HepG2 (cell line): ENCODE measurements at regions not wholly inside any gene's neighbourhood (a gene's known extent, or its start where the extent isn't known, plus 50 kb on each side); places are given as distances from the start of the nearest gene placed in this dataset.

ENCODE experiments used
- ATAC-seq: fragments of 200-7000 bp; cut with Tn5 transposase; 3 replicates; pipeline ENCODE4 v1.9.1; 2020; ENCODE audit warnings: mild to moderate bottlenecking, moderate library complexity
- BruUV-seq: library from RNA; stranded (reverse); fragments of 400-500 nt; replicated peaks from 2 replicates; lab custom pipeline; 2021; lab: Mats Ljungman, UMichigan
- CTCF ChIA-PET: fragments of 300-600 bp; formaldehyde crosslinking; extraction: SDS; loops from one replicate; lab custom pipeline; 2021; ENCODE audit warnings: low total read pairs, inconsistent platforms, low intra/inter-chr PET ratio; lab: Yijun Ruan, JAX
- POLR2A ChIA-PET: fragments of 350-600 bp; sonication (Branson Sonifier 250); formaldehyde crosslinking; loops from one replicate; lab custom pipeline; 2020; ENCODE audit warnings: antibody characterized with exemption, inconsistent platforms; lab: Yijun Ruan, JAX
- DNase-seq: peaks from one replicate; pipeline ENCODE4 v3.0.0-alpha.2; 2015; ENCODE audit warnings: low spot score
- FAIRE-seq: peaks from 3 replicates; lab custom pipeline; 2011; peaks lifted over from hg19 to GRCh38; lab: Jason Lieb, UNC
- H2AFZ ChIP-seq: one replicate; pipeline ENCODE4 v1.6.1; 2011; ENCODE audit warnings: low read length, inconsistent platforms
- H3K27ac ChIP-seq: fragments of 300-600 bp; 3 replicates; pipeline ENCODE4 v1.8.0; 2011; ENCODE audit warnings: mixed run types, mild to moderate bottlenecking, mixed read lengths, low read length, inconsistent platforms; ENCODE audit not compliant: insufficient read depth; ENCODE audit errors: extremely low read length
- H3K27me3 ChIP-seq, 2 experiments: fragments of 200-600 bp in 1 of 2; 2 replicates in 1 of 2; 3 replicates in 1 of 2; pipeline versions ENCODE4 v1.6.0 to v1.8.0; 2011; ENCODE audit warnings: low read length in 2 of 2, mild to moderate bottlenecking in 2 of 2, moderate library complexity in 2 of 2, inconsistent platforms in 1 of 2; ENCODE audit not compliant: insufficient read depth in 2 of 2, control insufficient read depth in 1 of 2
- H3K36me3 ChIP-seq, 2 experiments: fragments of 200-600 bp in 1 of 2; replicated peaks in 1 of 2; 2 replicates in 1 of 2; 3 replicates in 1 of 2; pipeline versions ENCODE4 v1.5.1 to v1.8.0; 2011; ENCODE audit warnings: low read length in 2 of 2, inconsistent platforms in 1 of 2; ENCODE audit not compliant: insufficient read depth in 2 of 2, control insufficient read depth in 1 of 2
- H3K4me1 ChIP-seq: 2 replicates; pipeline ENCODE4 v1.5.1; 2012; ENCODE audit warnings: low read length, inconsistent platforms; ENCODE audit not compliant: insufficient read depth
- H3K4me2 ChIP-seq: 2 replicates; pipeline ENCODE4 v1.6.0; 2011; ENCODE audit warnings: low read depth, low read length, inconsistent platforms
- H3K4me3 ChIP-seq, 3 experiments: fragments of 200-600 bp in 1 of 3; sonication (generic), shearing (Covaris generic) in 1 of 3; replicated peaks in 1 of 3; 2 replicates each; pipeline ENCODE4 v1.5.1; 2011 to 2016; ENCODE audit warnings: low read length in 3 of 3, inconsistent platforms in 2 of 3, low read depth in 2 of 3, mild to moderate bottlenecking in 2 of 3, control low read depth in 1 of 3, mixed read lengths in 1 of 3; ENCODE audit not compliant: insufficient read depth in 1 of 3
- H3K79me2 ChIP-seq: one replicate; pipeline ENCODE4 v1.6.1; 2011; ENCODE audit warnings: low read length, inconsistent platforms; ENCODE audit not compliant: insufficient read depth
- H3K9ac ChIP-seq: 2 replicates; pipeline ENCODE4 v1.6.0; 2011; ENCODE audit warnings: mild to moderate bottlenecking, low read depth, low read length, inconsistent platforms; ENCODE audit not compliant: insufficient read depth
- H3K9me3 ChIP-seq: 2 replicates; pipeline ENCODE4 v1.5.1; 2012; ENCODE audit warnings: mild to moderate bottlenecking, low read length
- H4K20me1 ChIP-seq: 2 replicates; pipeline ENCODE4 v1.6.0; 2011; ENCODE audit warnings: inconsistent platforms, mild to moderate bottlenecking, low read length, moderate library complexity; ENCODE audit not compliant: insufficient read depth
- HNF4A ChIP-seq: sonication (generic); formaldehyde crosslinking; IDR thresholded peaks from 2 replicates; pipeline ENCODE4 v1.4.0; 2020; ENCODE audit warnings: missing genetic modification reagents
- NCOR1 ChIP-seq: fragments of 200-600 bp; sonication (generic); IDR thresholded peaks from 2 replicates; pipeline ENCODE4 v1.7.0; 2017; ENCODE audit warnings: antibody characterized with exemption, low read length, borderline replicate concordance
- NFIC ChIP-seq: IDR thresholded peaks from 2 replicates; pipeline ENCODE4 v1.6.1; 2012; ENCODE audit warnings: mild to moderate bottlenecking, low read length, inconsistent platforms
- RARA ChIP-seq: IDR thresholded peaks from 2 replicates; pipeline ENCODE4 v1.6.1; 2016; ENCODE audit warnings: missing genetic modification reagents, missing compliant biosample characterization
- TCF12 ChIP-seq, 2 experiments: fragments of 450-650 bp in 1 of 2; sonication (generic) in 1 of 2; formaldehyde crosslinking in 1 of 2; IDR thresholded peaks; 2 replicates each; pipeline versions ENCODE4 v1.6.1 to v1.8.0; 2017 to 2022; ENCODE audit warnings: antibody characterized with exemption in 1 of 2, mild to moderate bottlenecking in 1 of 2, missing genetic modification reagents in 1 of 2, moderate library complexity in 1 of 2
- ZFP37 ChIP-seq: sonication (generic); formaldehyde crosslinking; IDR thresholded peaks from 2 replicates; pipeline ENCODE4 v1.4.0; 2020; ENCODE audit warnings: missing genetic modification reagents, borderline replicate concordance
- in situ Hi-C: cut with HindIII; loops from 2 replicates; pipeline ENCODE4 v1.10.0; 2017; ENCODE audit warnings: low pct_unique_long_range_greater_than_20kb; ENCODE audit not compliant: extremely low pct_ligation_motif_present
- intact Hi-C: fragments of 100-400 bp; cut with micrococcal nuclease; formaldehyde crosslinking; loops from one replicate; pipeline ENCODE4 v1.10.0; 2022; ENCODE audit not compliant: unreplicated experiment
- TF ChIP-seq, protein P1 (sequence below): sonication (generic); formaldehyde crosslinking; IDR thresholded peaks from 2 replicates; pipeline ENCODE4 v1.4.0; 2020; ENCODE audit warnings: missing genetic modification reagents, mild to moderate bottlenecking, borderline replicate concordance
- TF ChIP-seq, protein P2 (sequence below): sonication (generic); formaldehyde crosslinking; IDR thresholded peaks from 2 replicates; pipeline ENCODE4 v1.5.1; 2020; ENCODE audit warnings: mild to moderate bottlenecking, missing genetic modification reagents, borderline replicate concordance
- TF ChIP-seq, protein P3 (sequence below): sonication (generic); formaldehyde crosslinking; IDR thresholded peaks from 2 replicates; pipeline ENCODE4 v1.5.0; 2020; ENCODE audit warnings: mild to moderate bottlenecking, missing genetic modification reagents
- TF ChIP-seq, protein P4 (sequence below): sonication (generic); formaldehyde crosslinking; conservative IDR thresholded peaks from 2 replicates; pipeline ENCODE4 v1.4.0; 2020; ENCODE audit warnings: mild to moderate bottlenecking, missing genetic modification reagents, moderate library complexity

DNA sequence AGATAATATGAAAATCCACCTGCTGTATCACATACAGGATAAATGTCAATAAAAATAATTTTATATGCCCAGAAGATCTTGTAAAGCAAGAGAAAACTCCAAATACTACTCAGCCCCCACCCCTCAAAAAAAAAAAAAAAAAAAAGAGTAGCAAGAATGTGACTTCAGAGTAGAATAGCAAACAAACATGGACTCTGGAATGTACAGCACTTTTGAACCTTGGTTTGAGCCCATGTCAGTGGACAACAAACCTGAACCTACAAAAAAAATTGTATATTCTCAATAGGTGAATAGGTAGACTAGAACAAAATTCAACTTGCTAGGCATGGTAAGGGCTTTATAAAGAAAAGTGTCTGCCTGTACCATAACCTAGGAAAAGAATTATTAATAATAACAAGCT is 428.0 kb downstream of the SLITRK6 start:
- no peak overlapping the region for H3K9ac ChIP-seq
- in situ Hi-C loops = no loop called here
- CTCF ChIA-PET = no interaction called here
- no peaks in the 10 kb centered on the region for H3K27me3 ChIP-seq
- peak overlapping the region; percentile 43 for H3K27ac ChIP-seq
- H3K36me3 ChIP-seq = no peaks in the 10 kb centered on the region
- no peak for FAIRE-seq
- H2AFZ ChIP-seq = no peak overlapping the region
- peak; percentile 57 for DNase-seq
- POLR2A ChIA-PET = no interaction called here
- peaks cover 32% of the 10 kb centered on the region for H3K4me1 ChIP-seq
- H3K4me2 ChIP-seq = no peak overlapping the region
- BruUV-seq = no TSS peak
- intact Hi-C loops = no loop called here
- H4K20me1 ChIP-seq = no peaks in the 10 kb centered on the region
- peak; percentile 80 for ATAC-seq
- no peaks in the 10 kb centered on the region for H3K79me2 ChIP-seq
- H3K4me3 ChIP-seq = no peak overlapping the region; a peak in 1 of 6 replicates
- H3K9me3 ChIP-seq = no peaks in the 10 kb centered on the region
- TF ChIP-seq, protein P1, sequence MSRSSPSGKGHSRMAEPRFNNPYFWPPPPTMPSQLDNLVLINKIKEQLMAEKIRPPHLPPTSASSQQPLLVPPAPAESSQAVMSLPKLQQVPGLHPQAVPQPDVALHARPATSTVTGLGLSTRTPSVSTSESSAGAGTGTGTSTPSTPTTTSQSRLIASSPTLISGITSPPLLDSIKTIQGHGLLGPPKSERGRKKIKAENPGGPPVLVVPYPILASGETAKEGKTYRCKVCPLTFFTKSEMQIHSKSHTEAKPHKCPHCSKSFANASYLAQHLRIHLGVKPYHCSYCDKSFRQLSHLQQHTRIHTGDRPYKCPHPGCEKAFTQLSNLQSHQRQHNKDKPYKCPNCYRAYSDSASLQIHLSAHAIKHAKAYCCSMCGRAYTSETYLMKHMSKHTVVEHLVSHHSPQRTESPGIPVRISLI (CRISPR knock-in tag) = peak; percentile 83; the same call in 1 of the 2 replicates
- TF ChIP-seq HNF4A (CRISPR knock-in tag) = peak; percentile 70
- TF ChIP-seq TCF12 (IDR thresholded peaks at IDR 0.05) = no peak
- no peak for TF ChIP-seq TCF12 (CRISPR knock-in tag; IDR thresholded peaks at IDR 0.05)
- TF ChIP-seq, protein P2, sequence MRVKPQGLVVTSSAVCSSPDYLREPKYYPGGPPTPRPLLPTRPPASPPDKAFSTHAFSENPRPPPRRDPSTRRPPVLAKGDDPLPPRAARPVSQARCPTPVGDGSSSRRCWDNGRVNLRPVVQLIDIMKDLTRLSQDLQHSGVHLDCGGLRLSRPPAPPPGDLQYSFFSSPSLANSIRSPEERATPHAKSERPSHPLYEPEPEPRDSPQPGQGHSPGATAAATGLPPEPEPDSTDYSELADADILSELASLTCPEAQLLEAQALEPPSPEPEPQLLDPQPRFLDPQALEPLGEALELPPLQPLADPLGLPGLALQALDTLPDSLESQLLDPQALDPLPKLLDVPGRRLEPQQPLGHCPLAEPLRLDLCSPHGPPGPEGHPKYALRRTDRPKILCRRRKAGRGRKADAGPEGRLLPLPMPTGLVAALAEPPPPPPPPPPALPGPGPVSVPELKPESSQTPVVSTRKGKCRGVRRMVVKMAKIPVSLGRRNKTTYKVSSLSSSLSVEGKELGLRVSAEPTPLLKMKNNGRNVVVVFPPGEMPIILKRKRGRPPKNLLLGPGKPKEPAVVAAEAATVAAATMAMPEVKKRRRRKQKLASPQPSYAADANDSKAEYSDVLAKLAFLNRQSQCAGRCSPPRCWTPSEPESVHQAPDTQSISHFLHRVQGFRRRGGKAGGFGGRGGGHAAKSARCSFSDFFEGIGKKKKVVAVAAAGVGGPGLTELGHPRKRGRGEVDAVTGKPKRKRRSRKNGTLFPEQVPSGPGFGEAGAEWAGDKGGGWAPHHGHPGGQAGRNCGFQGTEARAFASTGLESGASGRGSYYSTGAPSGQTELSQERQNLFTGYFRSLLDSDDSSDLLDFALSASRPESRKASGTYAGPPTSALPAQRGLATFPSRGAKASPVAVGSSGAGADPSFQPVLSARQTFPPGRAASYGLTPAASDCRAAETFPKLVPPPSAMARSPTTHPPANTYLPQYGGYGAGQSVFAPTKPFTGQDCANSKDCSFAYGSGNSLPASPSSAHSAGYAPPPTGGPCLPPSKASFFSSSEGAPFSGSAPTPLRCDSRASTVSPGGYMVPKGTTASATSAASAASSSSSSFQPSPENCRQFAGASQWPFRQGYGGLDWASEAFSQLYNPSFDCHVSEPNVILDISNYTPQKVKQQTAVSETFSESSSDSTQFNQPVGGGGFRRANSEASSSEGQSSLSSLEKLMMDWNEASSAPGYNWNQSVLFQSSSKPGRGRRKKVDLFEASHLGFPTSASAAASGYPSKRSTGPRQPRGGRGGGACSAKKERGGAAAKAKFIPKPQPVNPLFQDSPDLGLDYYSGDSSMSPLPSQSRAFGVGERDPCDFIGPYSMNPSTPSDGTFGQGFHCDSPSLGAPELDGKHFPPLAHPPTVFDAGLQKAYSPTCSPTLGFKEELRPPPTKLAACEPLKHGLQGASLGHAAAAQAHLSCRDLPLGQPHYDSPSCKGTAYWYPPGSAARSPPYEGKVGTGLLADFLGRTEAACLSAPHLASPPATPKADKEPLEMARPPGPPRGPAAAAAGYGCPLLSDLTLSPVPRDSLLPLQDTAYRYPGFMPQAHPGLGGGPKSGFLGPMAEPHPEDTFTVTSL = peak; percentile 70; the same call in 1 of the 2 replicates
- peak; percentile 18; the same call in 1 of the 2 replicates for TF ChIP-seq RARA
- TF ChIP-seq, protein P3, sequence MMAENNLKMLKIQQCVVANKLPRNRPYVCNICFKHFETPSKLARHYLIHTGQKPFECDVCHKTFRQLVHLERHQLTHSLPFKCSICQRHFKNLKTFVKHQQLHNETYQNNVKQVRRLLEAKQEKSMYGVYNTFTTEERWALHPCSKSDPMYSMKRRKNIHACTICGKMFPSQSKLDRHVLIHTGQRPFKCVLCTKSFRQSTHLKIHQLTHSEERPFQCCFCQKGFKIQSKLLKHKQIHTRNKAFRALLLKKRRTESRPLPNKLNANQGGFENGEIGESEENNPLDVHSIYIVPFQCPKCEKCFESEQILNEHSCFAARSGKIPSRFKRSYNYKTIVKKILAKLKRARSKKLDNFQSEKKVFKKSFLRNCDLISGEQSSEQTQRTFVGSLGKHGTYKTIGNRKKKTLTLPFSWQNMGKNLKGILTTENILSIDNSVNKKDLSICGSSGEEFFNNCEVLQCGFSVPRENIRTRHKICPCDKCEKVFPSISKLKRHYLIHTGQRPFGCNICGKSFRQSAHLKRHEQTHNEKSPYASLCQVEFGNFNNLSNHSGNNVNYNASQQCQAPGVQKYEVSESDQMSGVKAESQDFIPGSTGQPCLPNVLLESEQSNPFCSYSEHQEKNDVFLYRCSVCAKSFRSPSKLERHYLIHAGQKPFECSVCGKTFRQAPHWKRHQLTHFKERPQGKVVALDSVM (CRISPR knock-in tag) = no peak
- peak; percentile 52; the same call in 1 of the 2 replicates for TF ChIP-seq NFIC
- TF ChIP-seq, protein P4, sequence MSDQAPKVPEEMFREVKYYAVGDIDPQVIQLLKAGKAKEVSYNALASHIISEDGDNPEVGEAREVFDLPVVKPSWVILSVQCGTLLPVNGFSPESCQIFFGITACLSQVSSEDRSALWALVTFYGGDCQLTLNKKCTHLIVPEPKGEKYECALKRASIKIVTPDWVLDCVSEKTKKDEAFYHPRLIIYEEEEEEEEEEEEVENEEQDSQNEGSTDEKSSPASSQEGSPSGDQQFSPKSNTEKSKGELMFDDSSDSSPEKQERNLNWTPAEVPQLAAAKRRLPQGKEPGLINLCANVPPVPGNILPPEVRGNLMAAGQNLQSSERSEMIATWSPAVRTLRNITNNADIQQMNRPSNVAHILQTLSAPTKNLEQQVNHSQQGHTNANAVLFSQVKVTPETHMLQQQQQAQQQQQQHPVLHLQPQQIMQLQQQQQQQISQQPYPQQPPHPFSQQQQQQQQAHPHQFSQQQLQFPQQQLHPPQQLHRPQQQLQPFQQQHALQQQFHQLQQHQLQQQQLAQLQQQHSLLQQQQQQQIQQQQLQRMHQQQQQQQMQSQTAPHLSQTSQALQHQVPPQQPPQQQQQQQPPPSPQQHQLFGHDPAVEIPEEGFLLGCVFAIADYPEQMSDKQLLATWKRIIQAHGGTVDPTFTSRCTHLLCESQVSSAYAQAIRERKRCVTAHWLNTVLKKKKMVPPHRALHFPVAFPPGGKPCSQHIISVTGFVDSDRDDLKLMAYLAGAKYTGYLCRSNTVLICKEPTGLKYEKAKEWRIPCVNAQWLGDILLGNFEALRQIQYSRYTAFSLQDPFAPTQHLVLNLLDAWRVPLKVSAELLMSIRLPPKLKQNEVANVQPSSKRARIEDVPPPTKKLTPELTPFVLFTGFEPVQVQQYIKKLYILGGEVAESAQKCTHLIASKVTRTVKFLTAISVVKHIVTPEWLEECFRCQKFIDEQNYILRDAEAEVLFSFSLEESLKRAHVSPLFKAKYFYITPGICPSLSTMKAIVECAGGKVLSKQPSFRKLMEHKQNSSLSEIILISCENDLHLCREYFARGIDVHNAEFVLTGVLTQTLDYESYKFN (CRISPR knock-in tag) = peak; percentile 75
- TF ChIP-seq NCOR1 = peak; percentile 48; the same call in 1 of the 2 replicates
- no peak for TF ChIP-seq ZFP37 (CRISPR knock-in tag)
